GM23338 (cell line): ENCODE measurements at regions not wholly inside any gene's neighbourhood (a gene's known extent, or its start where the extent isn't known, plus 50 kb on each side); places are given as distances from the start of the nearest gene placed in this dataset.

Experiments used
- ATAC-seq: fragments of 200-7000 bp; cut with Tn5 transposase; 3 replicates; pipeline ENCODE4 v1.9.1; 2020
- DNase-seq: peaks from one replicate; pipeline ENCODE4 v3.0.0-alpha.2; 2015; ENCODE audit warnings: low spot score
- H2AFZ ChIP-seq: fragments of 200-600 bp; sonication (generic); 2 replicates; pipeline ENCODE4 v1.8.0; 2016; ENCODE audit warnings: antibody characterized with exemption, mild to moderate bottlenecking, moderate library complexity
- H3F3A ChIP-seq: fragments of 200-600 bp; sonication (generic); replicated peaks from 2 replicates; pipeline ENCODE4 v1.8.0; 2017; ENCODE audit warnings: antibody characterized with exemption, mixed run types, low read depth
- H3K27ac ChIP-seq: fragments of 200-600 bp; sonication (generic); 2 replicates; pipeline ENCODE4 v1.6.1; 2016; ENCODE audit warnings: low read depth
- H3K27me3 ChIP-seq: fragments of 200-600 bp; sonication (generic); 2 replicates; pipeline ENCODE4 v1.8.0; 2016; ENCODE audit warnings: mild to moderate bottlenecking, mixed run types, moderate library complexity; ENCODE audit not compliant: insufficient read depth
- H3K36me3 ChIP-seq: fragments of 200-600 bp; sonication (generic); 2 replicates; pipeline ENCODE4 v1.8.0; 2016; ENCODE audit warnings: mild to moderate bottlenecking; ENCODE audit not compliant: insufficient read depth
- H3K4me1 ChIP-seq: fragments of 200-600 bp; sonication (generic); 2 replicates; pipeline ENCODE4 v1.8.0; 2016; ENCODE audit warnings: mild to moderate bottlenecking, moderate library complexity; ENCODE audit not compliant: insufficient read depth
- H3K4me2 ChIP-seq: fragments of 200-600 bp; sonication (generic); 2 replicates; pipeline ENCODE4 v1.7.1; 2017; ENCODE audit warnings: mixed run types
- H3K4me3 ChIP-seq: fragments of 200-600 bp; sonication (generic); 2 replicates; pipeline ENCODE4 v1.6.1; 2016; ENCODE audit warnings: mixed run types
- H3K79me2 ChIP-seq: fragments of 200-600 bp; sonication (generic); replicated peaks from 2 replicates; pipeline ENCODE4 v1.8.0; 2017; ENCODE audit warnings: mild to moderate bottlenecking; ENCODE audit not compliant: insufficient read depth
- H3K9me2 ChIP-seq: fragments of 200-600 bp; sonication (generic); 2 replicates; pipeline ENCODE4 v1.8.0; 2017; ENCODE audit not compliant: insufficient read depth
- H4K20me1 ChIP-seq: fragments of 200-600 bp; sonication (generic); replicated peaks from 2 replicates; pipeline ENCODE4 v1.8.0; 2017; ENCODE audit warnings: mild to moderate bottlenecking; ENCODE audit not compliant: insufficient read depth
- H3K27ac Mint-ChIP-seq: 2 replicates; pipeline ENCODE4 v1.8.0; 2020; ENCODE audit warnings: inconsistent platforms, mild to moderate bottlenecking, moderate library complexity, mixed read lengths
- H3K27me3 Mint-ChIP-seq: 3 replicates; pipeline ENCODE4 v1.8.0; 2022; ENCODE audit warnings: low read depth, mild to moderate bottlenecking, moderate library complexity, mixed read lengths, inconsistent platforms; ENCODE audit not compliant: insufficient read depth, poor library complexity
- H3K36me3 Mint-ChIP-seq: 3 replicates; pipeline ENCODE4 v1.8.0; 2021; ENCODE audit warnings: low read depth, mild to moderate bottlenecking, inconsistent platforms, moderate library complexity, mixed read lengths
- H3K4me1 Mint-ChIP-seq: 3 replicates; pipeline ENCODE4 v1.8.0; 2020; ENCODE audit warnings: mild to moderate bottlenecking, inconsistent platforms, mixed read lengths
- H3K4me3 Mint-ChIP-seq: 3 replicates; pipeline ENCODE4 v1.8.0; 2021; ENCODE audit warnings: moderate library complexity, mild to moderate bottlenecking, inconsistent platforms, mixed read lengths
- H3K9me3 Mint-ChIP-seq: 3 replicates; pipeline ENCODE4 v1.8.0; 2020; ENCODE audit warnings: moderate library complexity, mild to moderate bottlenecking, inconsistent platforms, mixed read lengths
- CREB1 ChIP-seq: fragments of 250-450 bp; sonication (Bioruptor Pico); IDR thresholded peaks from 2 replicates; pipeline ENCODE4 v1.5.0; 2020; ENCODE audit warnings: low read depth, mild to moderate bottlenecking, moderate library complexity
- EZH2phosphoT487 ChIP-seq: fragments of 200-600 bp; sonication (generic); IDR thresholded peaks from one replicate; pipeline ENCODE4 v1.8.1; 2018; ENCODE audit warnings: antibody characterized with exemption; ENCODE audit not compliant: unreplicated experiment
- JUNB ChIP-seq: IDR thresholded peaks from one replicate; pipeline ENCODE4 v1.6.1; 2016; ENCODE audit warnings: antibody characterized with exemption; ENCODE audit not compliant: unreplicated experiment
- NANOG ChIP-seq: IDR thresholded peaks from 2 replicates; pipeline ENCODE4 v1.6.1; 2016; ENCODE audit warnings: antibody characterized with exemption, borderline replicate concordance
- POLR2AphosphoS5 ChIP-seq: IDR thresholded peaks from 2 replicates; pipeline ENCODE4 v1.6.1; 2016; ENCODE audit warnings: antibody characterized with exemption, low read depth
- STAT1 ChIP-seq: IDR thresholded peaks from one replicate; pipeline ENCODE4 v1.6.1; 2016; ENCODE audit warnings: antibody characterized with exemption; ENCODE audit not compliant: unreplicated experiment
- ZNF114 ChIP-seq: fragments of 250-450 bp; sonication (Bioruptor Pico); IDR thresholded peaks from 2 replicates; pipeline ENCODE4 v1.5.0; 2020; ENCODE audit warnings: mild to moderate bottlenecking, moderate library complexity
- ZNF331 ChIP-seq: fragments of 250-450 bp; sonication (Bioruptor Pico); IDR thresholded peaks from 2 replicates; pipeline ENCODE4 v1.5.0; 2020; ENCODE audit warnings: low read depth, mild to moderate bottlenecking, moderate library complexity
- TF ChIP-seq, protein P1 (sequence below): IDR thresholded peaks from 2 replicates; pipeline ENCODE4 v1.6.1; 2016; ENCODE audit warnings: antibody characterized with exemption
- TF ChIP-seq, protein P2 (sequence below), 2 experiments: fragments of 200-600 bp in 1 of 2; sonication (generic) in 1 of 2; conservative IDR thresholded peaks; 2 replicates each; pipeline versions ENCODE4 v1.5.1 to v1.6.1; 2016 to 2017; ENCODE audit warnings: antibody characterized with exemption in 2 of 2, low read depth in 2 of 2, mild to moderate bottlenecking in 2 of 2, moderate library complexity in 1 of 2
- TF ChIP-seq, protein P3 (sequence below): fragments of 250-450 bp; sonication (Bioruptor Pico); IDR thresholded peaks from 2 replicates; pipeline ENCODE4 v1.5.0; 2020; ENCODE audit warnings: mild to moderate bottlenecking, moderate library complexity

DNA sequence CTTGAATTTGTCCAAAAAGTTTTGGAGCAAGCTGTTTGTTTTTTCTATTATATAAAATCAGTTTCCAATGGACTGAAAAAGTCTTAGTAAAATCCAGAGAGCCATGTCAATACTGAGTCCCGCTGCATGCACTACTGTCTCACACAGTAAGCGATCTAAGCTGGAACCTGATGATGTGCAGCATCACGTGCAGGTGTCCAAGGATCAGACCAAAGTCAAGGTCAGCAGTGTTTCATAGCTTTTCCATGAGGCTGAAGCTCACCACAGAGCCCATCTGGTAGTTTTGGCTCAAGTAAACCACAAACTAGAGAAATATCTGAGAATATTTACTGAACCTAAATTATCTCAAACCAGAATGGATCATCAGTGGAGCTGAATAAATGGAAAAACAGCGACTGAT lies 784.0 kb upstream of the SEMA6D start:
- no peaks in the 10 kb centered on the region for H3K27me3 ChIP-seq
- peaks cover 10% of the 10 kb centered on the region; the same call in 2 of the 3 replicates for H3K4me1 Mint-ChIP-seq
- DNase-seq = no peak
- H3K9me3 Mint-ChIP-seq = peaks cover 40% of the 10 kb centered on the region
- H3K27me3 Mint-ChIP-seq = no peaks in the 10 kb centered on the region
- H3K36me3 ChIP-seq = no peaks in the 10 kb centered on the region
- H3K4me1 ChIP-seq = peaks cover 8% of the 10 kb centered on the region; the same call in 1 of the 2 replicates
- H3K36me3 Mint-ChIP-seq = no peaks in the 10 kb centered on the region; the same call in 2 of the 3 replicates
- ATAC-seq = no peak
- H3K4me2 ChIP-seq = no peak overlapping the region
- no peaks in the 10 kb centered on the region for H3F3A ChIP-seq
- H4K20me1 ChIP-seq = no peaks in the 10 kb centered on the region
- H3K27ac Mint-ChIP-seq = no peak overlapping the region
- no peak overlapping the region for H2AFZ ChIP-seq
- no peak overlapping the region for H3K4me3 ChIP-seq
- no peak overlapping the region for H3K27ac ChIP-seq
- H3K9me2 ChIP-seq = no peaks in the 10 kb centered on the region
- TF ChIP-seq, protein P1, sequence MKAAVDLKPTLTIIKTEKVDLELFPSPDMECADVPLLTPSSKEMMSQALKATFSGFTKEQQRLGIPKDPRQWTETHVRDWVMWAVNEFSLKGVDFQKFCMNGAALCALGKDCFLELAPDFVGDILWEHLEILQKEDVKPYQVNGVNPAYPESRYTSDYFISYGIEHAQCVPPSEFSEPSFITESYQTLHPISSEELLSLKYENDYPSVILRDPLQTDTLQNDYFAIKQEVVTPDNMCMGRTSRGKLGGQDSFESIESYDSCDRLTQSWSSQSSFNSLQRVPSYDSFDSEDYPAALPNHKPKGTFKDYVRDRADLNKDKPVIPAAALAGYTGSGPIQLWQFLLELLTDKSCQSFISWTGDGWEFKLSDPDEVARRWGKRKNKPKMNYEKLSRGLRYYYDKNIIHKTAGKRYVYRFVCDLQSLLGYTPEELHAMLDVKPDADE = no peak
- TF ChIP-seq POLR2AphosphoS5 (no peak), STAT1 (no peak), EZH2phosphoT487 (no peak)
- H3K79me2 ChIP-seq = no peaks in the 10 kb centered on the region
- H3K4me3 Mint-ChIP-seq = no peak overlapping the region

DNA sequence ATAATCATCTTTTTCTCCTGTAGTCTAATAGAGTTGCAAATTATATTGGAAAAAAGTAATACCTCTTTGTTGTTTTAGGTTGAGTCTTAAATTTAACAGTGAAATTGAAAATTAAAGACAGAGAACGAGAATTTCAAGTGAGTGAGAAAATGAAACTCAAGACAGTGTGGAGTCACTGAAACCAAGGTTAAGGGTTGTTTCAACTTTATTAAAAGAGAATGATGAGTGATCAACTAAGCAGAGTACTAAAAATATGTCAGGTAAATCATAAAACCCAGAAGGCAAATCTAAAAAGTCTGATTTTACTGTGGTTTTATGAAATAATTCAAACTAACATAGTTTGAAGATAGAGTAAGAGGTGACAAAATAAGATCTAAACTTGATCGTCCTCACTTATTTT lies 782.5 kb upstream of the SEMA6D start:
- no peaks in the 10 kb centered on the region; the same call in 2 of the 3 replicates for H3K36me3 Mint-ChIP-seq
- no peak overlapping the region for H3K4me3 ChIP-seq
- H3K9me2 ChIP-seq = no peaks in the 10 kb centered on the region
- no peaks in the 10 kb centered on the region for H3K27me3 Mint-ChIP-seq
- H3K4me1 ChIP-seq = peaks cover 5% of the 10 kb centered on the region; the same call in 1 of the 2 replicates
- H3K9me3 Mint-ChIP-seq = peaks cover 41% of the 10 kb centered on the region
- H3K27me3 ChIP-seq = no peaks in the 10 kb centered on the region
- H3K79me2 ChIP-seq = no peaks in the 10 kb centered on the region
- no peak overlapping the region for H3K27ac Mint-ChIP-seq
- no peak overlapping the region for H3K27ac ChIP-seq
- no peak overlapping the region for H3K4me2 ChIP-seq
- H4K20me1 ChIP-seq = no peaks in the 10 kb centered on the region
- ATAC-seq (no peak), DNase-seq (no peak)
- H3F3A ChIP-seq = no peaks in the 10 kb centered on the region
- no peak overlapping the region for H2AFZ ChIP-seq
- peaks cover 10% of the 10 kb centered on the region; the same call in 2 of the 3 replicates for H3K4me1 Mint-ChIP-seq
- no peak overlapping the region for H3K4me3 Mint-ChIP-seq
- H3K36me3 ChIP-seq = no peaks in the 10 kb centered on the region
- TF ChIP-seq, protein P2, sequence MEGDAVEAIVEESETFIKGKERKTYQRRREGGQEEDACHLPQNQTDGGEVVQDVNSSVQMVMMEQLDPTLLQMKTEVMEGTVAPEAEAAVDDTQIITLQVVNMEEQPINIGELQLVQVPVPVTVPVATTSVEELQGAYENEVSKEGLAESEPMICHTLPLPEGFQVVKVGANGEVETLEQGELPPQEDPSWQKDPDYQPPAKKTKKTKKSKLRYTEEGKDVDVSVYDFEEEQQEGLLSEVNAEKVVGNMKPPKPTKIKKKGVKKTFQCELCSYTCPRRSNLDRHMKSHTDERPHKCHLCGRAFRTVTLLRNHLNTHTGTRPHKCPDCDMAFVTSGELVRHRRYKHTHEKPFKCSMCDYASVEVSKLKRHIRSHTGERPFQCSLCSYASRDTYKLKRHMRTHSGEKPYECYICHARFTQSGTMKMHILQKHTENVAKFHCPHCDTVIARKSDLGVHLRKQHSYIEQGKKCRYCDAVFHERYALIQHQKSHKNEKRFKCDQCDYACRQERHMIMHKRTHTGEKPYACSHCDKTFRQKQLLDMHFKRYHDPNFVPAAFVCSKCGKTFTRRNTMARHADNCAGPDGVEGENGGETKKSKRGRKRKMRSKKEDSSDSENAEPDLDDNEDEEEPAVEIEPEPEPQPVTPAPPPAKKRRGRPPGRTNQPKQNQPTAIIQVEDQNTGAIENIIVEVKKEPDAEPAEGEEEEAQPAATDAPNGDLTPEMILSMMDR (conservative IDR thresholded peaks at IDR 0.05; ENCODE audit: low read depth in 2 of 2) = no peak
- TF ChIP-seq JUNB (no peak), EZH2phosphoT487 (no peak), NANOG (no peak), CREB1 (CRISPR knock-in tag) (no peak), STAT1 (no peak), ZNF331 (CRISPR knock-in tag) (no peak), ZNF114 (no peak)
- TF ChIP-seq, protein P3, sequence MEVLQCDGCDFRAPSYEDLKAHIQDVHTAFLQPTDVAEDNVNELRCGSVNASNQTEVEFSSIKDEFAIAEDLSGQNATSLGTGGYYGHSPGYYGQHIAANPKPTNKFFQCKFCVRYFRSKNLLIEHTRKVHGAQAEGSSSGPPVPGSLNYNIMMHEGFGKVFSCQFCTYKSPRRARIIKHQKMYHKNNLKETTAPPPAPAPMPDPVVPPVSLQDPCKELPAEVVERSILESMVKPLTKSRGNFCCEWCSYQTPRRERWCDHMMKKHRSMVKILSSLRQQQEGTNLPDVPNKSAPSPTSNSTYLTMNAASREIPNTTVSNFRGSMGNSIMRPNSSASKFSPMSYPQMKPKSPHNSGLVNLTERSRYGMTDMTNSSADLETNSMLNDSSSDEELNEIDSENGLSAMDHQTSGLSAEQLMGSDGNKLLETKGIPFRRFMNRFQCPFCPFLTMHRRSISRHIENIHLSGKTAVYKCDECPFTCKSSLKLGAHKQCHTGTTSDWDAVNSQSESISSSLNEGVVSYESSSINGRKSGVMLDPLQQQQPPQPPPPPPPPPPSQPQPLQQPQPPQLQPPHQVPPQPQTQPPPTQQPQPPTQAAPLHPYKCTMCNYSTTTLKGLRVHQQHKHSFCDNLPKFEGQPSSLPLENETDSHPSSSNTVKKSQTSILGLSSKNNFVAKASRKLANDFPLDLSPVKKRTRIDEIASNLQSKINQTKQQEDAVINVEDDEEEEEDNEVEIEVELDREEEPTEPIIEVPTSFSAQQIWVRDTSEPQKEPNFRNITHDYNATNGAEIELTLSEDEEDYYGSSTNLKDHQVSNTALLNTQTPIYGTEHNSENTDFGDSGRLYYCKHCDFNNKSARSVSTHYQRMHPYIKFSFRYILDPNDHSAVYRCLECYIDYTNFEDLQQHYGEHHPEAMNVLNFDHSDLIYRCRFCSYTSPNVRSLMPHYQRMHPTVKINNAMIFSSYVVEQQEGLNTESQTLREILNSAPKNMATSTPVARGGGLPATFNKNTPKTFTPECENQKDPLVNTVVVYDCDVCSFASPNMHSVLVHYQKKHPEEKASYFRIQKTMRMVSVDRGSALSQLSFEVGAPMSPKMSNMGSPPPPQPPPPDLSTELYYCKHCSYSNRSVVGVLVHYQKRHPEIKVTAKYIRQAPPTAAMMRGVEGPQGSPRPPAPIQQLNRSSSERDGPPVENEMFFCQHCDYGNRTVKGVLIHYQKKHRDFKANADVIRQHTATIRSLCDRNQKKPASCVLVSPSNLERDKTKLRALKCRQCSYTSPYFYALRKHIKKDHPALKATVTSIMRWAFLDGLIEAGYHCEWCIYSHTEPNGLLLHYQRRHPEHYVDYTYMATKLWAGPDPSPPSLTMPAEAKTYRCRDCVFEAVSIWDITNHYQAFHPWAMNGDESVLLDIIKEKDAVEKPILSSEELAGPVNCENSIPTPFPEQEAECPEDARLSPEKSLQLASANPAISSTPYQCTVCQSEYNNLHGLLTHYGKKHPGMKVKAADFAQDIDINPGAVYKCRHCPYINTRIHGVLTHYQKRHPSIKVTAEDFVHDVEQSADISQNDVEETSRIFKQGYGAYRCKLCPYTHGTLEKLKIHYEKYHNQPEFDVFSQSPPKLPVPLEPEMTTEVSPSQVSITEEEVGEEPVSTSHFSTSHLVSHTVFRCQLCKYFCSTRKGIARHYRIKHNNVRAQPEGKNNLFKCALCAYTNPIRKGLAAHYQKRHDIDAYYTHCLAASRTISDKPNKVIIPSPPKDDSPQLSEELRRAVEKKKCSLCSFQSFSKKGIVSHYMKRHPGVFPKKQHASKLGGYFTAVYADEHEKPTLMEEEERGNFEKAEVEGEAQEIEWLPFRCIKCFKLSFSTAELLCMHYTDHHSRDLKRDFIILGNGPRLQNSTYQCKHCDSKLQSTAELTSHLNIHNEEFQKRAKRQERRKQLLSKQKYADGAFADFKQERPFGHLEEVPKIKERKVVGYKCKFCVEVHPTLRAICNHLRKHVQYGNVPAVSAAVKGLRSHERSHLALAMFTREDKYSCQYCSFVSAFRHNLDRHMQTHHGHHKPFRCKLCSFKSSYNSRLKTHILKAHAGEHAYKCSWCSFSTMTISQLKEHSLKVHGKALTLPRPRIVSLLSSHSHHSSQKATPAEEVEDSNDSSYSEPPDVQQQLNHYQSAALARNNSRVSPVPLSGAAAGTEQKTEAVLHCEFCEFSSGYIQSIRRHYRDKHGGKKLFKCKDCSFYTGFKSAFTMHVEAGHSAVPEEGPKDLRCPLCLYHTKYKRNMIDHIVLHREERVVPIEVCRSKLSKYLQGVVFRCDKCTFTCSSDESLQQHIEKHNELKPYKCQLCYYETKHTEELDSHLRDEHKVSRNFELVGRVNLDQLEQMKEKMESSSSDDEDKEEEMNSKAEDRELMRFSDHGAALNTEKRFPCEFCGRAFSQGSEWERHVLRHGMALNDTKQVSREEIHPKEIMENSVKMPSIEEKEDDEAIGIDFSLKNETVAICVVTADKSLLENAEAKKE (CRISPR knock-in tag) = no peak
